Activated CD4-positive, alpha-beta T cell treated with anti-CD3 and anti-CD28 coated beads for 4 hours (primary cell): ENCODE measurements at regions not wholly inside any gene's neighbourhood (a gene's known extent, or its start where the extent isn't known, plus 50 kb on each side); places are given as distances from the start of the nearest gene placed in this dataset.

Experiments used
- DNase-seq, 2 donors: peaks; one replicate each; pipeline ENCODE4 v3.0.0-alpha.2; 2020

GRCh38 chr1:221109930-221110329, 230.7 kb downstream of the HLX start:
- no peak for DNase-seq

DNA sequence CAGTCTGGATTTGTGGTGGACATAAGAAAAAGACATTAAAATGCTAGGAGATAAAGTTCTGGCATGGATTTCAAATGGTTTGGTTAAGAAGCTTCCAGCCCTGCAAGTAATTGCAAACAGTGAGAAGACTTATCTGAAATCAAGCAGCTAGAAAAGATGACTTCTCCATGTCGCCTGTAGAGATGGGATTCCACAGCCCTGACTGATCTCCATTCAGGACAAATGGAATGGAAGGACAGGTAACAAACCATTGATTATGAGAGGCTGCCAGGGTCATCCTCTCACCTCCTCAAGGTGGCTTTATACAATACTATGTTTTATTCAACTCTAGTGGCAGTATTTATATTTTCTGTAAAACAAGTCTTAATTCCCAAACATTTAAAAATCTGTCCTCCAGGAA, 237.9 kb downstream of the HLX start:
- no peak for DNase-seq

GRCh38 chr1:221117548-221117951, 238.3 kb downstream of the HLX start:
- no peak for DNase-seq

GRCh38 chr1:221118176-221118937, 239.1 kb downstream of the HLX start:
- DNase-seq, result no peak

DNA sequence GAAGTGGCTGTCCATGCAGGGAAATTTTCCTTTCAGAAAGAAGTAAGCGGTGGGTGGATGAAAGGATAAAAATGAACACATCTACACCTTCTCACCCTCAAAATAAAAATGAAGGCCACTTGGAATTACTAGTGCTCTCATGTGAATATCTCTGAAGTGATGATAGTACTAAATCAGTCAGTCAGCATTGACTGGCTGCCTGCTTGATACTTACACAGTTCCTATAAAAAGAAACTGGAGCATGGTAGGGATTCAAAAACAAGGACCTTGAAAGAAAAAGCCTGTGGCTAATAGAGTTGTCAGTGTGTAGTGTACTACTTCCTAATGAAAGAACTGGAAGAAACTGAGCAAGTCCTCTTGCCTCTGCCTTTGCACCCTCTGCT, 239.7 kb downstream of the HLX start:
- no peak for DNase-seq

- no peak for DNase-seq
Measured at GRCh38 chr1:221122501-221122900, 243.3 kb downstream of the HLX start.

- no peak for DNase-seq
Measured at GRCh38 chr1:221125976-221126375, 246.7 kb downstream of the HLX start.

GRCh38 chr1:221137666-221138065, 258.4 kb downstream of the HLX start:
- no peak for DNase-seq

DNA sequence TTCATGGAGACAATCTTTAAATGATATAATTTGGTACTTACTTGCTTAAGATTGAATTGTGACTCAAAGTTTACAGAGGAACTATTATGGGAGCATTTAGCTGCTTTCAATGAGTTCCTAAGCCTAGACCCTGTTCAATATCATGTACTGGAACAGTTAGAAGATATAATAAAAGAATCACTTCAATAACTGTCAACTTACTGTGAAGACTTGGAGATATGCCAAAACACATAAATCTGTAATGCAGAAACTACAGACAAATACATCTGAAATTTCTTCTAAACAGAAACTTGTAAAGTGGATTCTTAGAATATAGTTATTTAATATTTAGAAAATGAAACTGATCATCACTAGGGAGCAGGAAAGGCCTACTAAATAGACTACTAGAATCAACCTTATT, 259.3 kb downstream of the HLX start:
- no peak for DNase-seq

DNA sequence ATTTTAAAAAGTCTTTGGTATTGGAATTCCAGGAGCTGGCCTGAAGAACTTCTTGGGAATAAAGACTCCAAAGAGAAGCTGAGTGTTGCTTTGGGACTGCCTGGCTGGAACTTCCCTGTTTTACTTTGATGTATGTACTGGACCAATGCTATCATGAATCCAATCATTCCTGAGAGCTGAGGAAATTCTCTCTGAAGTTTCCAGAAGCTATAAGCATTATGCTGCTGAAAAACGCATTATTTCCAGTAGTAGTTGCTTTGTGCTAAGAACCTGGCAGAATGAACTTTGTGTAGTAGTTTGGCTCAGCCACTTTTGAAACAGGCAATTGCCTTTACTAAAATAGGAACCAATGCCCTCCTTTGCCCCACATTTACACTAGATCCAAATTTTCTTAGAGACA, 260.7 kb downstream of the HLX start:
- DNase-seq, result no peak

DNA sequence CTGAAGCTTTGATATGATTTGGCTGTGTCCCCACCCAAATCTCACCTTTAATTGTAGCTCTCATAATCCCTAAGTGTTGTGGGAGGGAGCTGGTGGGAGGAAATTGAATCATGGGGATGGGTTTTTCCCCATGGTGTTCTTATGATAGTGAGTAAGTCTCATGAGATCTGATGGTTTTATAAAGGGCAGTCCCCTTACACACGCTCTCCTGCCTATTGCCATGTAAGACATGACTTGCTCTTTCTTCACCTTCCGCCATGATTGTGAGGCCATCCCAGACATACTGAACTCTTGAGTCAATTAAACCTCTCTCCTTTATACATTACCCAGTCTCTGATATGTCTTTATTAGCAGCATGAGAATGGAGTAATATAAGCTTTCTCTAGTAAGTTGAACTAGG, 261.9 kb downstream of the HLX start:
- no peak for DNase-seq

- DNase-seq, result no peak
Measured at GRCh38 chr1:221141606-221142285, 262.5 kb downstream of the HLX start.

- DNase-seq, result no peak
Measured at GRCh38 chr1:221148660-221149059, 269.4 kb downstream of the HLX start.

GRCh38 chr1:221149111-221149510, 269.9 kb downstream of the HLX start:
- no peak for DNase-seq

DNA sequence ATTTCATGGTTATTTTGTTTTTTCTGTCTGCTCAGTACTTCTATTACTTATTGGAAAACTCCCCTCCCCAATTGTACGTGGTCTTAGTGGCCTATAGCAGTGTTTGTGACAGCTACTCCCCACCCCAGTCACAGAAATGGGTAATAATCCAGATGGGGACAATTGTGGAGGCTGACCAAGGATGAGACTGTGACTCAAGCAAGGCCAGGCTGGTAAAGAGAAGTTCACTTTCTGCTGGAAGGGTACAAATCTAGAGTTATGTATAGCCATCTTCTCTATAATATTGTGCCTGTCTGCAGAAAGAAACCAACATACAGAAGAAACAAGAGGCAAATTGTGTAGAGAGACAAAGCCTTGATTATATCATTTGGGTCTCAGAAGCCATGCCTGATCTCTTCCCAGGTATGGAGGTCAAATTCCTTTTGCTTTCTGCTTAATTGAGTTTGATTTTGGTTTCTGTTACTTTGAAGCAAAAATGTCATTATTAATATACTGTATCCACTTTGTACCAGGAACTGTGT, 270.4 kb downstream of the HLX start:
- no peak for DNase-seq

DNA sequence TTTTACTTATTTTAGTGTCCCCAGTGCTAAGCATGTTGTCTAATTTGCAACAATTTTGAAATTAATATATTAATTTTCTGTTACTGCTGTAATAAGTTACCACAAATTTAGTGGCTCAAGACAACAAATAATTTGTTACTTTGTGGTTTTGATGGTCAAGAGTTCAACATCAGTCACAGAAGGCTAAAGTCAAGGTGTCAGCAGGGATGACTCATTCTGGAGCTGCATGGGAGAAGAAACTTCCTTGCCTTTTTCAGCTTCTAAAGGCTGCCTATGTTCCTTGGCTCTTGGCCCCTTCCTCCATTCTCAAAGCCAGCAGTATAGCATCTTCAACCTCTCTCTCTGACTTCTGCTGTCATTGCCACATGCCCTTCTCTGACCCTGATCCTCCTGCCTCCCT, 271.8 kb downstream of the HLX start:
- no peak for DNase-seq

DNA sequence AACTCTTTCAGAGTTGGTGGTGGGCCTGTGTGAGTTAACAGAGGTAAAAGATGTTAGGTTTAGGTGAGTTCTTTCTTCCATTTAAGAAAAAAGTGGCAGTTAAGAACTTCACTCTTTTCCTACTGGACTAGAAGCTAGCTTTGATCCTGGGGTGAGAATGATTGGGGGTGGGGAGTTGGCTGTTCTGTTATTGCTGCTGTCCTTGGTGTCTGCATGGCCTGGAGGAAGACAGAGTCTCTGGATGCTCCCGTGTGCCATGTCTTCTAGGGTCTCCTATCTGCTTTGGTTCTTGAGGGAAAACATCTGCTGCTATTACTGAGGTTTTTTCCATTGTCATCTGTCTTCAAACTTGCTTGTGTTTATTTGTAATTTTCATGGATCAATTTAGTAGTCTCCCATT, 275.7 kb downstream of the HLX start:
- DNase-seq, result no peak

- DNase-seq, result no peak
Measured at GRCh38 chr1:221157026-221157761, 278.0 kb downstream of the HLX start.

DNA sequence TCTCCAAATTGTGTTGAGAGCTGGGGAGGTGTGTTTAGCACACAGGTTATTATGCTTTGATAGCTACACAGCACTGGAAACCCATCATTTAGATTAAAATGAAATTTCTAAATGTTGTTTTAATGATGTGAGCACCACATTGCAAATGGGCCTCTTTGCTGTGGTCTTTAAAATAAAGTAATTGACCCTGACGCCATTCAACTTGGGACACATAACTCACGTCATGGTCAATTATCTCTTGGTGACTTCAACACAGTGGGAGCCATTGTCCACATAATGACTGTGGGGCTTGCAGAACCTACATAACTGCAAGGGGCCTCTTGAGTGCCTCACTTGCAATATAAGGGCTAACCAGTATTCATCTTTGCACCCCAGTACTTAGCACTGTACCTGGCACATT, 280.4 kb downstream of the HLX start:
- no peak for DNase-seq

GRCh38 chr1:221161571-221162041, 282.4 kb downstream of the HLX start:
- no peak for DNase-seq

DNA sequence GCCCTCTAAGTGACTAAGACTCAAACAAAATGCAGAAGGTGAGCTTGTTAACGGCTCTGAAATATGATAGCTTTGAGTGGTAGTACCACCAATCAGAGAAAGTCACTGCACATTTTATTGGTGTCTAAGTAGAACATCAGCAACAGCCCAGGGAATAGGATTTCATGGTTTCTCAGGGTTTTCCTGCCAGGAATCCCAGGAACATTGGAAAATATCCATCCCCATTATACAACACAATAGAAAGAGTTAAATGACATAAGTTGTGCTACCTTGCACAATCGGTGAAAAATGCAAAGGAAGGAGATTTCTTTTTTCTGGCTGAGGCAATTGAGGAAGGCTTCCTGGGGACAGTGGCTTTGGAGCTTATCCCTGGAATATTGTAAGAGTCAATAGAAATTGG, 283.1 kb downstream of the HLX start:
- no peak for DNase-seq

DNA sequence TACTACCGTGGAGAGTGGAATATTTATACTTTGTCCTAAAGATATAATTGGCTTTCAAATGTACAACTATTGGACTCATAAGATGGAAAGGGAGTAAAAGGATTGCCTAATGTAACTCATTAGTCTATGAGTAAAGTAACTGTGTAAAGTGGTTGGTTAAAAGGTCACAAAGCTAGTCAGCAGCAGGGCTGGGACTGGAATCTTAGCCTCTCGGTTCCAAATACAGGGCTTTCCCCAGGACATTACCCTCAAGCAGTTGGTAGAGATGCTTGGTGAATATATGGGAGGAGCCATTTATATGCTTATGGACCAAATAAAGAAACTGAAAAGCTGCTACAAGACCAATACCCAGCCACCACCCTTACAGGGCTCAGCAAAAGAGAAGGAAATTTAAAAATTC, 283.7 kb downstream of the HLX start:
- no peak for DNase-seq

GRCh38 chr1:221164029-221164428, 284.8 kb downstream of the HLX start:
- DNase-seq, result no peak
